HG03097 (cell line): ENCODE measurements at regions not wholly inside any gene's neighbourhood (a gene's known extent, or its start where the extent isn't known, plus 50 kb on each side); places are given as distances from the start of the nearest gene placed in this dataset.
"Not testable (repeated sequence)": the region's sequence is repeated elsewhere in the genome, so short reads cannot be mapped to it uniquely, and the experiment has no call there.

Source experiments
- ATAC-seq: cut with Tn5 transposase; IDR thresholded peaks from one replicate; pipeline ENCODE4 v1.9.1; 2021; ENCODE audit not compliant: unreplicated experiment, low FRiP score

- ATAC-seq: no peak
These were observed 106.7 kb upstream of the FANCL start for GRCh38 chr2:58347810-58348209.

- no peak for ATAC-seq
These were observed 99.9 kb upstream of the FANCL start for GRCh38 chr2:58341047-58341446.

GRCh38 chr2:58339548-58340243, 98.6 kb upstream of the FANCL start:
- ATAC-seq: no peak

GRCh38 chr2:58336416-58336815, 95.3 kb upstream of the FANCL start:
- no peak for ATAC-seq

GRCh38 chr2:58334414-58334813, 93.3 kb upstream of the FANCL start:
- no peak for ATAC-seq

- not testable (repeated sequence) for ATAC-seq
These were observed 84.3 kb upstream of the FANCL start for GRCh38 chr2:58325296-58325895.

GRCh38 chr2:58319481-58319880, 78.4 kb upstream of the FANCL start:
- ATAC-seq: no peak

GRCh38 chr2:58318949-58319348, 77.8 kb upstream of the FANCL start:
- not testable (repeated sequence) for ATAC-seq

- no peak for ATAC-seq
These were observed 72.8 kb upstream of the FANCL start for GRCh38 chr2:58313926-58314325.

GRCh38 chr2:58308435-58308834, 67.3 kb upstream of the FANCL start:
- no peak for ATAC-seq

- ATAC-seq: no peak
These were observed 63.7 kb upstream of the FANCL start for GRCh38 chr2:58304843-58305242.

- ATAC-seq: no peak
These were observed 58.0 kb upstream of the FANCL start for GRCh38 chr2:58299123-58299522.

- ATAC-seq: no peak
These were observed 51.9 kb upstream of the FANCL start for GRCh38 chr2:58293056-58293455.

- no peak for ATAC-seq
These were observed 50.8 kb upstream of the FANCL start for GRCh38 chr2:58291726-58292438.
